MM.1S (cell line): ENCODE measurements at regions not wholly inside any gene's neighbourhood (a gene's known extent, or its start where the extent isn't known, plus 50 kb on each side); places are given as distances from the start of the nearest gene placed in this dataset.

Source experiments
- EZH2 ChIP-seq: fragments of 300-600 bp; sonication (generic); optimal IDR thresholded peaks from 2 replicates; pipeline ENCODE3; 2017; ENCODE audit warnings: low read depth, mild to moderate bottlenecking, antibody characterized with exemption, low read length, mixed read lengths
- TF ChIP-seq, protein P1 (sequence below): fragments of 300-600 bp; sonication (generic); IDR thresholded peaks from 2 replicates; pipeline ENCODE4 v1.5.1; 2016; ENCODE audit warnings: antibody characterized with exemption, low read length, mixed read lengths

DNA sequence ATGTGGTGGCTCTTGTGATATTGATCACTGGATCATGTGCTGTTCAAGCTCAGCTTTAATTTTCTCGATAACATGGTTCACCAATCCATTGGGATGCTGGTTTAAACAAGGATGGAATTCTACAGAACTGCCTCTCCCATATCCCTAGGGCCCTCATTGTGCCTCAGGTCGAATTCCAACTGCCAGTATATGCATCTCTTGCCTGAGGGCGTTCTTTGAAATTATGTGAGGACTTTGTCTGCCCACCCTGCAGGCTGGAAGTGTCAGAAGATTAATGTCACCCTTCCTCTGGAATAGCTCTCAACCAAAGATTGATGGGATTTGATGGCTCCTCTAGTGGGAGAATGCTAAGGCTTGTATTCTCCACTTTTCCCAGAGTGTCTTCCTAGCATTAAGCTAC lies 175.6 kb upstream of the GALNT15 start:
- TF ChIP-seq, protein P1, sequence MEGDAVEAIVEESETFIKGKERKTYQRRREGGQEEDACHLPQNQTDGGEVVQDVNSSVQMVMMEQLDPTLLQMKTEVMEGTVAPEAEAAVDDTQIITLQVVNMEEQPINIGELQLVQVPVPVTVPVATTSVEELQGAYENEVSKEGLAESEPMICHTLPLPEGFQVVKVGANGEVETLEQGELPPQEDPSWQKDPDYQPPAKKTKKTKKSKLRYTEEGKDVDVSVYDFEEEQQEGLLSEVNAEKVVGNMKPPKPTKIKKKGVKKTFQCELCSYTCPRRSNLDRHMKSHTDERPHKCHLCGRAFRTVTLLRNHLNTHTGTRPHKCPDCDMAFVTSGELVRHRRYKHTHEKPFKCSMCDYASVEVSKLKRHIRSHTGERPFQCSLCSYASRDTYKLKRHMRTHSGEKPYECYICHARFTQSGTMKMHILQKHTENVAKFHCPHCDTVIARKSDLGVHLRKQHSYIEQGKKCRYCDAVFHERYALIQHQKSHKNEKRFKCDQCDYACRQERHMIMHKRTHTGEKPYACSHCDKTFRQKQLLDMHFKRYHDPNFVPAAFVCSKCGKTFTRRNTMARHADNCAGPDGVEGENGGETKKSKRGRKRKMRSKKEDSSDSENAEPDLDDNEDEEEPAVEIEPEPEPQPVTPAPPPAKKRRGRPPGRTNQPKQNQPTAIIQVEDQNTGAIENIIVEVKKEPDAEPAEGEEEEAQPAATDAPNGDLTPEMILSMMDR, result no peak
- no peak for TF ChIP-seq EZH2
